ENCODE measurements at regions not wholly inside any gene's neighbourhood (a gene's known extent, or its start where the extent isn't known, plus 50 kb on each side); places are given as distances from the start of the nearest gene placed in this dataset.

GRCh38 chr12:116651089-116651488 lies 86.8 kb downstream of the SPRING1 start:
- TF ChIP-seq POLR2A (IDR thresholded peaks at IDR 0.05; ENCODE audit: extremely low read depth, insufficient read length) (no peak), CTCF (IDR thresholded peaks at IDR 0.05; ENCODE audit: low read depth, low read length) (no peak)
